ENCODE measurements at regions not wholly inside any gene's neighbourhood (a gene's known extent, or its start where the extent isn't known, plus 50 kb on each side); places are given as distances from the start of the nearest gene placed in this dataset.
"Not testable (repeated sequence)": the region's sequence is repeated elsewhere in the genome, so short reads cannot be mapped to it uniquely, and the experiment has no call there.

DNA sequence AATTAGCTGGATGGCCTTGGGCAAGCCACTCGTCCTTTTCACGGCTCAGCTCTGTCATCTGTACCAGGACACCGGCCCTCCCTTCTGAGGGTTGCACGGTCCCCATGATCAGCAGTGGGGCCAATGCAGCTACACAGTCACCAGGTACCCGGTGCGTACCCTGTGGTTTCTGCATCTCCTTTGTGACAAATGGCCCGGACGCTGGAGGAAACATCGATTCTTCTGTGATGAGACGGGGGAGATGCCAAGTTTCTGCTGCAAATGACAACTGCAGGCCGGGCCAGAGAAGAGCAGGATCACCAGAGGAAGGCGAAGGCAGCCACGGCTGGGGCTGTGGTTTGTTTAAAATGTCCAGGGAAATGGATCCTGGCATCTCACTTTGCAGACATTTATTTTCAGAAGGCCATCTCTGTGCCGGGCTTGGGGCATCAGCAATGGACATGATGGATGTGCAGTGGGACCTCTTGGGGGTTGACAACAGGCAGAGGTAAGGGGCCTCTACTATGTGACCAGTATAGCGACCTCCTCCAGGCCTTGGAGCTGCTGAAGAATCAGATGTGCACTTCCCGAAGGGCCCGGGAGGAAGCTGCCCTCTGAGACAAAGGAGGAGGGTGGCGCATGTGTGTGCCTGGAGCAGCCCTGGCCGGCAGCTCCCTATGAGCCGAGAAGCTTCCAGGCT is 221.9 kb upstream of the C1orf174 start:
- DNase-seq: no peak

DNA sequence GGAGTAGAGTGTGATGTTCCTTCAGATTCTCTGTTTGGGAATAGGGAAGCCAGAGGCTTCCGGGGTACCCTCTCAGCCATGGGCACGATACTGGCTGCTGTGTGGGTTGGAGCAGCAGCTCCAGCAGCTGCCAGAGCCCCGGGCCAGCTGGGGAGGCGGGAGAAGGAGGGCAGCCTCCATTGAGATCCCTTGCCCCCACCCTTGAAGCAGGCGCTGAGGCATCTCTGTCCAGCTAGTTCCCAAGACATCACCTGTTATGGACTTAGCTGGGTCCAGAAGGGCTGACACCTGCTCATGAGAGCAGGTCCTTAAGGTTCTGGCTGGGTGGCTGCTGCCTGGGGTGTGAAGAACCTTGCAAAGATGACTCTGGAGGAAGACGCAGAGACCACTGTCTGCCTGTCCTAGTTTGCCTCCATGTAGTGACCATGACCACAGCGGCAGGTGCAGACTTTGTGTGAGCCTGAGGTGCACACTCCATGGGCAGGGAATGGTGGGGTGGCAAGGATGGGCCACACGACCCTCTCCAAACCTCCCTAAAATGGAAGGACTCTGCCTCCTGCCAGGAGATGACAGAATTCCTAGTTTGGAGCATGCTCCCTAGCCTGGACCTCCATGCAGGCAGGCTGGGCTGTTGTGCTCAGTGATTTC is 222.6 kb upstream of the C1orf174 start:
- no peak for DNase-seq

DNA sequence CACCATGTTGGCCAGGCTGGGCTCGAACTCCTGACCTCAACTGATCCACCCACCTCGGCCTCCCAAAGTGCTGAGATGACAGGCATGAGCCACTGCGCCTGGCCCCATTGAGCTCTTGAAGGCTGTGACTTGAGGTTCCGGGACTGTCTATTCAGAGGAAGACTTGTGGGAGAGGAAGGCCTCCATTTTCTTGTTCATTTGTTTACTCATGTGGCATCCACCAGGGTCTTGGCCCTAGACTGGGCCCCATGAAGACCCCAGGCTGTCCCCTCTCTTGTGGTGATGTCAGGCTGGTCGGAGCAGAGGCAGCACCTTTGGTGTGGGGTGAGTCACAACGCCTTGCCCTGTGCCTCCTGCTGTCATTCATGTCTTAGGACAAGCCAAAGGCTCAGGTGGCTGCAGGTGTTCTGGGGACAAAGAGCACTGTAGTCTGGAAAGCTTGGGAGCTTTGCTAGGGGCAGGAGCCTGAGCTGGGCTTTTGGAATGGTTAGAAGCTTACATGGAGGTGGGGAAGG is 224.6 kb upstream of the C1orf174 start:
- no peak for DNase-seq

DNA sequence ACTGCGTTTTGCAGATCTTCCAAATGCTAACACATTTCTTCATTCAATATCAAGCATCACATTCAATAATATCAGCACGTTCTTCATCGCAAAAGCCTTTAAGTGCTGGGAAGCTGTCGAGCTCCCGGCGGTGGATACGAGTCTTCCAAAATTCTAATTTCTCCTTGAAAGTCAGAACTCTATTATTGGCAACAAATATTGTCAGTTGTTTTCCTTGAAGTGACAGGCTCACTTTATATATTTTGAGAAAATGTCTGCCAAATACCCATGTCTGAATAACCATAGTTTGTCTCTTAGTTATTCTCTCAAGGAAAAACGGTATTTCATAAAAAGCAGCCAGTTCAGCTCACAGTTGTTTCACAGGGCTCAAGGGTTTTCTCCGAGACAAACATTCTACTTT is 226.2 kb upstream of the C1orf174 start:
- no peak for DNase-seq

DNA sequence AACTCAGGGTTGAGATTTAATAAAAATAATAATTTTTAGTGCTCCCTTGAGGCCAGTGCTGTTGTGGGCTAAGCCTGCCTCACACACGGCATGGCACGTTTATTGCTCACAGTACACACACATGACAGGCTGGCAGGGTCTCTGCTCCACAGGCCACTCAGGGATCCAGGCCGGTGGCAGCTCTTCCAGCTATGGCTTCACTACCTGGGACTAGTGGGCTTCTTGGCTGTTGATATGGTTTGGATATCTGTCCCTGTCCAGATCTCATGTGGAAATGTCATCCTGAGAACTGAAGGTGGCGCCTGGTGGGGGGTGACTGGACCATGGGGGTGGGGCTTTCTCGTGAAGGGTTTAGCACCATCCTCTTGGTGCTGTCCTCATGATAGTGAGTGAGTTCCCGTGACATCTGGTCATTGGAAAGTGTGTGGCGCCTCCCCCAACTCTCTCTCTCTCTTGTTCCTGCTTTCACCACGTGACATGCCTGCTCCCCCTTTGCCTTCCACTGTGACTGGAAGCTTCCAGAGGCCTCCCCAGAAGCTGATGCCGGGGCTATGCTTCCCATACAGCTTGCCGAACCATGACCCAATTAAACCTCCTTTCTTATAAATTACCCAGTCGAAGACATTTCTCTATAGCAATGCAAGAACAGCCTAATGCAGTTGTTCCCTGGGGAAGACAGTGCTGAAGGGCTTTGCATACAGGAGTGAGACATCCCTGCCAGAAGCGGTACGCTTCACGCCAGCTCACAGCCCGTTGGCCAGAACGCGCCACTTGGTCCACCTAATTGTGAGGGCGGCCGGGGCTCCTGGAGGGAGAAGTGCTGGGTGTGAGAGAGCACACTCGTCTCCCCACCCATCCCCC is 226.9 kb upstream of the C1orf174 start:
- no peak for DNase-seq

DNA sequence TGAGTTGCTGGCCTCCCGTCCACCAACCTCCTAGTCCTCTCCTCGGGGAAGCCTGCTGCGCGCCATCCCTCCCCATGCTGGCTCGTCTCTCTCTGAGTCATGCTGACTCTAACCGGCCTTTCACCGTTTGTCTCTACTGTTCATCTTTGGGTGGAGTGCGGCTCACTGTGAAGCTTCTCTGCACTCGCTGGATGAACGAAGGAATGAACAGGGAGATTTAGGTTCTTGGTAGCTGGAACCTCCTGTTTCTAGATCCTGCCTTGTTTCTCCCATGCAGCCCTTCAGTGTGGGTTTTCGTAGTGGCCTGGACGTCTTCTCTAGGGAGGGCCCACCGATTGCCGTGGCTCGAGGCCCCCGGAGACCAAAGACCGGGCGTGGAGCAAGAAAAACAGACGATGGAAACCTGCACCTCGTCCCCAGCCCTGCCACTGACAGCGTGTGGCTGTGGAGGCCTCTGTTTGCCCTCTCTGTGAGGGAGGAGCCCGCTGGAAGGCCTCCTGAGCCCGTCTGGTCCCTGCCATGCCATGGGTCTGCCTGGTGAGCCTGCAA is 227.6 kb upstream of the C1orf174 start:
- no peak for DNase-seq

DNA sequence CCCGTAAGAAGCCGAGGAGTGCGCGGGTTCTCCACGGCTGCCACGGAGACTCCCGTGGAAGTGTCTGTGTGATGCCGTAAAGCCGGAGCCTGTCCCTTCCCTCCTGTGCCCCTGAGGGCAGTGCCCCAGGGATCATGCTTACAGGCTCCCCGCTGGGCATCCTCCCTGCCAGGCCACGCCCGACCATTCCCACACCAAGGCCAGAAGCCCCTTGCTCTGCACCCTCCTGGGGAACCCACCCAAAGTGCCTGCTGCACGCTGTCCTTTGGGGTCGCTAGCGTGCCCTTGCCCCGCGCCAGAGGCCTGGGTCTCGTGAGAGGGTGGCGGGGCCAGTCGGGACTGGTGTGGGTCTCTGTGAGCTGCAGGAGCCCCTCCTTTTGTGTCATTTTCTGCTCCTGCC is 228.5 kb upstream of the C1orf174 start:
- no peak for DNase-seq

DNA sequence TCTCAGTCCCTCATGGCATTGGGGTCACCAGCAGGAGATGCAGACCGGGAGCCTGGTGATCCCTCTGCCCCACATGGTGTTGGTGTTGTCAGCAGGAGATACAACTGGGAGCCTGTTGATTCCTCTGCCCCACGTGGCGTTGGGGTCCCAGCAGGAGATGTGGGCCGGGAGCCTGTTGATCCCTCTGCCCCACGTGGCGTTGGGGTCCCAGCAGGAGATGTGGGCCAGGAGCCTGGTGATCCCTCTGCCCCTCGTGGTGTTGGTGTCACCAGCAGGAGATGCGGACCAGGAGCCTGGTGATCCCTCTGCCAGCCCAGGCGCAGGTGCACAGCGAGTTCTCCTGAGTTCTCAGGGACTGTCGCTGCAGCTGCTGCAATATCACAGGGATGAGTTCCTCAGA is 229.6 kb upstream of the C1orf174 start:
- DNase-seq: no peak

DNA sequence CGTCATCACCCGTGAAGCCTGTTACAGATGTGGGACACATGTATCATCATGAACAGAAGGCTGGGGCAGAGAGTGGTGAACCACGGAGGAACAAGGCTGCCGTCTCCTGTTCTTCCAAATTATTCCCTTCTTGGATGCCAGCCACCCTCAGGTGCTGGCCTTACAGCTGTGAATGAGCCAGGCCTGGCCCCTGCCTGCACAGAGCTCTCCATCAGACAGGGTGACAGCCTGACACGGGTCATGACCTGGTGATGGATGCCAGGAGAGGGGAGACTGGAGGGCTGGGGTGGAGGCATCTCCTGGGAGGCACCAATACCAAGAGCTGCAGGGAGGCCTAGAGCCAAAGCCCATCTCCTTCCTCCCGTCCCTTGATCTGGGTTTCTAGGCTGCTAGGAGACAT is 230.0 kb upstream of the C1orf174 start:
- no peak for DNase-seq

DNA sequence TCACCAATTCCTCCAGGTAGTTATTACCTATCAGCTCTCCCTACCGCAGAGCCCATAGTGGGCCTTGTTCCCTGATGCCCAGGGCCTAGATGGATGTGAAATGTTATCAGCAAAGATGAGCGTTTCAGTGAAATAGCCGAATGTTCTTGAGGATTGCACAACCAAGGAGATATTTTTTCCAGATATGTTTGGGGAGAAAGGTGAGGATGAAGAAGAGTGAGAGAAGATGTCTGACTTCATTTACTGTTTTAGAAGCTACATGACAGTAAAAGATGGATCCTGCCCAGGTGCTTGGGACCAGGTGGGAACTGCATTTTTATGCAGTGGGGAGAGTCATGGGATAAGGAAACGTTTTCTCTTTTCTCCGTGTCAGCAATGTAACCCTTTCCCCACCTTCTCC is 231.7 kb upstream of the C1orf174 start:
- no peak for DNase-seq

DNA sequence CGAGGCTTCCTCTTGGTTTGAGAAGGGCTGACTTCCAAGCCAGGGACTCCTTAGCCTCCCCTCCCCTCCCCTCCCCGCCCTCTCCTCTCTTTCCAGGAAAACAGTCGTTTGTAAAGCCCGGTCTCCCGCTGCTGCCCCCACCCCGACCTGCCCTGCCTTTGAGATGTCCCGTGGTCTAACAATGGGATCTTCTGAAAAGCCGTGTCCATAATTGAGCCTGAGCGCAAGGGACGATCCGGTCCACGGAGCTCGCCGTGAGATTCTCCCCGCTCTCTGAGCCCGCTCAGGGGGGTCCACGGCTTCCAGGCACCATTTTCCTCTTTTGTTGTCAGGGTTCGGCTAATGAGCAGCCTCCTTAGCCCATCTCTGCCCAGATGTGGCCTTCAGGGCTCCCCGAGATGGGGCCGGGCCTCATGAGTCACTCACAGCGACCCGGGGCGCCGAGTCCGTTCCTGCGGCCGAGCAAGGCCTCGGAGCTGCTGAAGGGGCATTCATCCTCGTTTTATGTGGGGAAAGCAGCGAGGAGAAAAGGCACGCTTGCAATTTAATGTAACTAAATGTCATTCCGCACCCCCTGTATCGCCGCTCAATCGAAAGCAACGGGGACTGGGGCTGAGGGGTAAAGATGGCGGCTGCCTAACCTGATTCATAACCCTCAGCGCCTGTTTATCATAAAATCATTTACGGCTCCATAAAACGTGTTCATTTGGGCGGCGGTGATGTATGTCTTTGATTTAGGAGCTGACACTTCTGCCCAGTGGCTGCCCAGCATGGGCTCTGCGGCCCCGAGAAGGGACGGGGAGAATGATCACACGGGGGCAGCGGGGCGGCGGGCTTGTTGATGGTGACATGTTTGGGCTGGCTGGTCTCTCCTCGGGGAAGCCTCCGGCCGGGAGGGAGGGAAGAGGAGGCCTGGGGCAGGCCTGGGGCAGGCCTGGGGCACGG is 232.6 kb upstream of the C1orf174 start:
- DNase-seq: no peak

DNA sequence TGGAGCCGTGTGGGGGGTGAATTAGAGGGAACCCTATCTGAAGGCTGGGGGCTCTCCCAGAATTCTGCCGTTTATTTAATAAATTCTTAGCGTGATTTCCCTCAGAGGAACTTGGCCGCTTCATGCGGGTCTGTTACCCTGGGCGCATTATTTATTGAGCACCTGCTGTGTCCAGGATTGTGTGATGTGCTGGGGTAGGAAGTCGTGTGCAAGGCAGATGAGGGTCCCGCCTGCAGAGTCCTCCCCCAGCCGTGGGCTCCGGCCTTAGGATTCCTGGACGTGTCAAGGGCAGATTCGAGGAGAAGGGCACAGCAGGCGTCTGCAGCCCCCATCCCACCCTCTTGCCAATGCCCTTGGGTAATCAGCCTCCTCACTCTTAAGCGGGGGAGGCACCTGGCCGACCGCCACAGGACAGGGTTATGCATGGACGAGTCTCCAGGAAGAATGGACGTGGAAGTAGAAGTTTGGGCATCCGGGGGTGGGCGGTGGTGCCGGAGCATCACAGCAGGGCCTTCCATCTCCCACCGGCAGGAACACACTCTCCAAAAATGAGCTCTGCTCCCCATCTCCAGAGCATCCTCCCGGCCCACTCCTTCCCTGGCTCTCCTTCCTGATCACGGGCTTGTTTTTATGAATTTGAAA is 233.3 kb upstream of the C1orf174 start:
- no peak for DNase-seq

DNA sequence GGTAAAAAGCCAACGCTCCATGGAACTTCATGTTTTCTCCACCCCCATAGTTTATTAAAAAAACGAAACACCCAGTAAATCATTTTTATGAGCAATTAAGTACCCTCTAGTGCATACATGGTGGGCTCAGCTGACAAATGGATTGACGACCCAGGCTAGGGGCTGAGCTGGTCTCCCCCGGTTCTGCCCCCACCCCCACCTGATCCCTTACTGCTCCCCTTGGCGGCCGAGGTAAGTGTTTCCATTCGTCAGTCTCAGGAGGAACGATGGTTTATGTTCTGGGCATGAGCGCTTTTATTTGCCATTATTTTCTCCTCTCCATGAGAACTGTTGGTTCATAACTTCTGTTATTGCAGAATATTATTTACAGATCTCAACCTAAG is 233.9 kb upstream of the C1orf174 start:
- no peak for DNase-seq

DNA sequence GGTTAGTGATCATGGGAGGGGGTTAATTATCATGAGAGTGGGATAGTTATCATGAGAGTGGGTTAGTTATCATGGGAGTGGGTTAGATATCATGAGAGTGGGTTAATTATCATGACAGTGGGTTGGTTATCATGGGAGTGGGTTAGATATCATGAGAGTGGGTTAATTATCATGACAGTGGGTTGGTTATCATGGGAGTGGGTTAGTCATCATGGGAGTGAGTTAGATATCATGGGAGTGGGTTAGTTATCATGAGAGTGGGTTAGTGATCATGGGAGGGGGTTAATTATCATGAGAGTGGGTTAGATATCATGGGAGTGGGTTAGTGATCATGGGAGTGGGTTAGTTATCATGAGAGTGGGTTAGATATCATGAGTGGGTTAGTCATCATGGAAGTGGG is 235.8 kb upstream of the C1orf174 start:
- not testable (repeated sequence) for DNase-seq

DNA sequence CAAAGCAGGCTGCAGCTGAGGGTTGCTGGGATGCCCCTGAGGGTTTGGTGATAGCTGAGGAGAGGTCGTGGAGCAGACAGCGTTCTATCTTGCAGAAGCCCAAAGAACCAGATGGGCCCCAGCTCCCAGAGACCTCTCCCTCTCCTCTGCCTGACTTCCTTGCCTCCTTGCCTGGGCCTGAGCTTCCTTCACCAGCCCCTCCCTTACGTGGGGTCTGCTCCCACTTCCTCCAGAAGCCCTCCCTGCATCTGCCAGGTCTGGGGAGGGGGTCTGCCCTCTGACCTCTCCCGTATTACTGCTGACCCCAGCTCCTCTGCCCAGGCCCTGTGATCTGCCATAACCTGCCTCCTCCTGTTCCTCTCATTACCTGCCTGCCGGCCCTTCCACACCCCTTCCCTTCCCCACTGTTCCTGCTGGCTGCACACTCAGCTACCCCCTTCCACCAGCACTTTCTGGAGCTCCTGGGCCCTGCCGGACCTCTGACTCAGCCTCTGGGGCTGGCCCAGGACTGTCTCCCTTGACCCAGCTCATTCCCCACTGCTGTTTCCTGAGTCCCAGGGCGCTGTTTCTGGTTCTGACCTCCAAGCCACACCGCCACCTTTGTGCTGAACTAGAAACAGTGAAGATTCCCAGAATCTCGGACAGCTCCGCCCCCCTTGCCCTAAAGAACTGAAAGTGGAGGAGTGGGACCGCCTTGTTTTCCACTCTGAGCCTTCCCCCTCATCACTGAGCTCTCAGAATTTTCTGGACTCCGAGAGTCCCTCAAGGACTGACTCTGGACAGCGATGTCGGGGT is 237.7 kb upstream of the C1orf174 start:
- DNase-seq: no peak

DNA sequence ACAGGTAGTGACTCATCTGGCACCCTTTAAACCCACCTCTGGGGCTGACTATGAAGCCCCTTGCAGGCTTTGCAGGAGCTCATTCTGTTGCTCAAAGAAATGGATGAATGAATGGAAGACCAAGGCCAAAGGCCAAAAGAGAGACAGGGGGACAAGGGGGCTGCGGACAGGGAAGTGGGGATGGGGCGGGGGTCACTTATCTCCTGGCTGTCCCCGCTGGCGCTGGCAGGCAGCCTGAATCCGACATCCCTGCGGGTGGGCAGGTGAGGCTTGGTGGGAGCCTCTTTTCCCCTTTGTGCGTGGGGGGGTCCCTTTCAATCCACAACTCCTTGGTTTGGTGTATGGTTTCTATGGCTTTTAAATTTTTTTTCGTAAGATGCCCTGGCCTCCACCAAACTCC is 239.6 kb upstream of the C1orf174 start:
- no peak for DNase-seq

DNA sequence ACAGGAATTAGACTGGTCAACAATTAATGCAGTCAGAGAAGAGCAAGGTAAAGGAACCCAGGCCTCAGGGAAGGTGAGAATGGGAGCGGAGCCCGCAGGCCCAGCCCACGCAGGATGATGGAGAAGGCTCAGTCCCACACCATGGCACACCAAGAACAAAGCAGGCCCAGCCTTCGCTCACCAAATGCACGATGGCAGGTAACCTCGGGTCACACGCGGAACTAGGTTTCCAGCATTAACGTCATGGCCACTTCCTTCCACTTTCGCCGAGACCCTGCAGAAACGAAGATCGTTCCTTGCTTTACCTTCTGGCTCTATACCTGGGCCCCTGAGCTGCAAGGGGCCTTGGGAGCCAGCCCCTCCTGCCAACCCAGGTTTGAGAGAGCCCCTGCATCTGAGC is 240.2 kb upstream of the C1orf174 start:
- no peak for DNase-seq

DNA sequence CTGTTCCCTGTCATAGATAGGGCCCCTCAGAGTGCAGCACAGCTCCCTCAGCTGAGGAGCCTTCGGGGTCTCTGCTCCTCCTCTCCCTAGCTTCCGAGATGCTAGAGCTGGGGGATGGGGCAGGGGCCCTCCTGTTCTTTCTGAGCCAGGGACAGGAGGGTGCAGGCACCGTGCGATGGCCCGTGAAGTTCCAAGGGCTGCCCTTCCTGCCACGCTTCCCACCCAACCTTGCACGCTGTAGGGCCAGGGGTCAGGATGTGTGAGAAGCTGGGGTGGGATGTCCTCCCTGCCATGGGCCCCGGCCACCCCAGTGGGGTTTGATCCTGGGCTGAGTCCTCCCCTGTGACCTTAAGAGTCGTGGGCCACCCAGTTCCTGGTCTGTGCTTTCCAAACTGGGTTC is 240.7 kb upstream of the C1orf174 start:
- no peak for DNase-seq

DNA sequence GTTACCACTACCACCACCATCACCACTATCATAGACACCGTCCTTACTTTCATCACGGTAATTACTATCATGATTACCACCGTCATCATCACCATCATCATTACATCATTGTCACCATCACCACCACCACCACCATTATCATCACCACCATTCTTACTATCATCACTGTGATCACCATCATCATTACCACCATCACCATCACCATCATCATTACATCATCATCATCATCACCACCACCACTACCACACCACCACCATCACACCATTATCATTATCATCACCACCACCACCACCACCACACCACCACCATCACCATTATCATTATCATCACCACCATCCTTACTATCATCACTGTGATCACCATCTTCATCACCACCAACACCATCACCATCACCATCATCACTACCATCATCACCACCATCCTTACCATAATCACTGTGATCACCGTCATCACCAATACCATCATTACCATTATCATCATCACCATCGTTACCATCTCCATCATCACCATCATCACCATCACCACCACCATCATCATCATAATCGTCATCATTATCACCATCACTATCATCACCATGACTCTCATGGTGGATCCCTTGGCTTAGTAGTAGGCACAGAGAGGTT is 244.4 kb upstream of the C1orf174 start:
- no peak for DNase-seq

DNA sequence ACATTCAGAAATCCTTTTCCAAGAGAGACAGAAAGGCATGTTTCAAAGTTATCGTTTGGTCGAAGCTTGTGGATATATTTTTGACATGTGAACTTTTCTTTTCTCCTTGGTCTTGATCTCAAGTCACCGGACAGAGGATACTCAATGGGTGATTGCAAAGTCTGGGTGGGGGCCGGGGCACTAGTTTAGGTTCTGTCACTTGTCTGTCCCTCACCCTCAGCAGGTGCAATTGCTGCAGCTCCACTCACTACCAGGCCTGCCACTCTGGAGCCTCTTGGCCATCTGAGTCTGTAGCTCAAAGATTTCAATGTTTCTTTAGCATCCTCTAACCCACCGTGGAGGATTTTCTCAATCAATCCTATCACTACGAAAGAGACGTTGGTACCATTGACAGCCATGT is 246.0 kb upstream of the C1orf174 start:
- no peak for DNase-seq

DNA sequence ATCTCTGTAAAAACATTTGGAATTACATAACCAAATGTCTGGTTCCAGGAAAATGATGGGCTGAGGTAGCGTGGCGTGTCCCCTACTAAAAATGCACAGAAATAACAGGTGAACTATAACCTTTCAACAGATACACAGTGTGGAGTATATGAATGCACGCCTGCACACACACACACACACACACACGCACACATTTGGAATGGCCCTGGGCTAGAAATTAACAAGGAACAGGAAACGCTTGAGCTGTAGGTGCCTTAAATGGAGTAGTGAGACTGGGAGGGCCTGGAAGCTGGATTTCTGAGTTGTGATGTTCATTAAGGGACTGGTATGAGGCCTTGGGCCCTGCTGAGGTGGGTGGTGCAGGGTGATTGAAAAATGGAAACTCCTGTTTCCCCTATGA is 246.5 kb upstream of the C1orf174 start:
- no peak for DNase-seq

All from stimulated activated CD4-positive, alpha-beta T cell treated with anti-CD3 and anti-CD28 coated beads, Interleukin-12 subunit alpha, Interleukin-12 subunit beta, amount 100 ng/mL, for 4 hours (primary cell).